NCI-H2029 treated with DMSO at 0.1 percent for 48 hours (cell line): ENCODE measurements at regions not wholly inside any gene's neighbourhood (a gene's known extent, or its start where the extent isn't known, plus 50 kb on each side); places are given as distances from the start of the nearest gene placed in this dataset.
"Not testable (repeated sequence)": the region's sequence is repeated elsewhere in the genome, so short reads cannot be mapped to it uniquely, and the experiment has no call there.

Experiments used
- DNase-seq: peaks from one replicate; lab custom pipeline; 2025; lab: John Stamatoyannopoulos, UW

- no peak for DNase-seq
Observed at GRCh38 chr10:31124852-31125251, 93.2 kb upstream of the ZNF438 start.

- DNase-seq = no peak
Observed at GRCh38 chr10:31125789-31126188, 94.1 kb upstream of the ZNF438 start.

GRCh38 chr10:31126593-31126992, 94.9 kb upstream of the ZNF438 start:
- DNase-seq = no peak

- no peak for DNase-seq
Observed at GRCh38 chr10:31128536-31128935, 96.9 kb upstream of the ZNF438 start.

- DNase-seq = no peak
Observed at GRCh38 chr10:31129271-31129670, 97.6 kb upstream of the ZNF438 start.

- DNase-seq = no peak
Observed at GRCh38 chr10:31129880-31130405, 98.3 kb upstream of the ZNF438 start.

- DNase-seq = no peak
Observed at GRCh38 chr10:31130406-31130805, 98.7 kb upstream of the ZNF438 start.

- DNase-seq = no peak
Observed at GRCh38 chr10:31131251-31131650, 99.6 kb upstream of the ZNF438 start.

GRCh38 chr10:31132681-31133244, 101.1 kb upstream of the ZNF438 start:
- no peak for DNase-seq

GRCh38 chr10:31133251-31133791, 101.7 kb upstream of the ZNF438 start:
- no peak for DNase-seq

- no peak for DNase-seq
Observed at GRCh38 chr10:31133792-31134310, 102.2 kb upstream of the ZNF438 start.

GRCh38 chr10:31134311-31134952, 102.8 kb upstream of the ZNF438 start:
- no peak for DNase-seq

- DNase-seq = no peak
Observed at GRCh38 chr10:31135171-31135570, 103.5 kb upstream of the ZNF438 start.

GRCh38 chr10:31135791-31136190, 104.1 kb upstream of the ZNF438 start:
- not testable (repeated sequence) for DNase-seq

- DNase-seq = no peak
Observed at GRCh38 chr10:31136386-31136785, 104.7 kb upstream of the ZNF438 start.

GRCh38 chr10:31136930-31137885, 105.5 kb upstream of the ZNF438 start:
- DNase-seq = no peak

- no peak for DNase-seq
Observed at GRCh38 chr10:31138026-31138553, 106.4 kb upstream of the ZNF438 start.

GRCh38 chr10:31139497-31139896, 107.8 kb upstream of the ZNF438 start:
- no peak for DNase-seq

GRCh38 chr10:31140716-31141115, 109.1 kb upstream of the ZNF438 start:
- DNase-seq = no peak

- DNase-seq = no peak
Observed at GRCh38 chr10:31142026-31142425, 110.4 kb upstream of the ZNF438 start.

GRCh38 chr10:31143331-31143935, 111.8 kb upstream of the ZNF438 start:
- DNase-seq = no peak
